Keratinocyte (primary cell): ENCODE measurements at regions not wholly inside any gene's neighbourhood (a gene's known extent, or its start where the extent isn't known, plus 50 kb on each side); places are given as distances from the start of the nearest gene placed in this dataset.

Source experiments
- DNase-seq: peaks from one replicate; pipeline ENCODE4 v3.0.0-alpha.2; 2011; ENCODE audit warnings: low read depth, missing footprints, low spot score
- FAIRE-seq: peaks from 2 replicates; lab custom pipeline; 2011; peaks lifted over from hg19 to GRCh38; lab: Jason Lieb, UNC
- H2AFZ ChIP-seq: 2 replicates; pipeline ENCODE4 v1.6.0; 2012; ENCODE audit warnings: low read length, control low read depth, inconsistent platforms; ENCODE audit not compliant: control insufficient read depth
- H3K27ac ChIP-seq: 2 replicates; pipeline ENCODE4 v1.5.1; 2011; ENCODE audit warnings: low read length; ENCODE audit not compliant: control insufficient read depth, insufficient read depth
- H3K27me3 ChIP-seq: 3 replicates; pipeline ENCODE4 v1.6.0; 2011; ENCODE audit warnings: low read length; ENCODE audit not compliant: control insufficient read depth, insufficient read depth; ENCODE audit errors: extremely low read depth
- H3K36me3 ChIP-seq, 2 experiments: 2 replicates in 1 of 2; 3 replicates in 1 of 2; pipeline ENCODE4 v1.5.1; 2011; ENCODE audit warnings: low read length in 2 of 2, mild to moderate bottlenecking in 1 of 2; ENCODE audit not compliant: control insufficient read depth in 2 of 2, insufficient read depth in 2 of 2; ENCODE audit errors: extremely low read depth in 1 of 2
- H3K4me1 ChIP-seq: 3 replicates; pipeline ENCODE4 v1.5.1; 2011; ENCODE audit warnings: low read length; ENCODE audit not compliant: control insufficient read depth, insufficient read depth; ENCODE audit errors: extremely low read depth
- H3K4me2 ChIP-seq: 3 replicates; pipeline ENCODE4 v1.6.0; 2011; ENCODE audit warnings: low read depth, low read length; ENCODE audit not compliant: control insufficient read depth, insufficient read depth; ENCODE audit errors: extremely low read depth
- H3K4me3 ChIP-seq, 3 experiments: fragments of 200-600 bp in 1 of 3; sonication (generic) in 1 of 3; 2 replicates in 2 of 3; 3 replicates in 1 of 3; pipeline ENCODE4 v1.5.1; 2011 to 2016; ENCODE audit warnings: low read length in 3 of 3, mild to moderate bottlenecking in 3 of 3, control low read depth in 2 of 3, inconsistent platforms in 1 of 3, low read depth in 1 of 3, mixed read lengths in 1 of 3, mixed run types in 1 of 3, moderate library complexity in 1 of 3; ENCODE audit not compliant: control insufficient read depth in 2 of 3, insufficient read depth in 2 of 3; ENCODE audit errors: extremely low read depth in 1 of 3
- H3K79me2 ChIP-seq: 2 replicates; pipeline ENCODE4 v1.6.0; 2012; ENCODE audit warnings: low read length; ENCODE audit not compliant: control insufficient read depth, insufficient read depth
- H3K9ac ChIP-seq: 3 replicates; pipeline ENCODE4 v1.6.0; 2011; ENCODE audit warnings: low read length; ENCODE audit not compliant: control insufficient read depth, insufficient read depth; ENCODE audit errors: extremely low read depth
- H3K9me1 ChIP-seq: 3 replicates; pipeline ENCODE4 v1.6.0; 2011; ENCODE audit warnings: low read length; ENCODE audit not compliant: control insufficient read depth, insufficient read depth; ENCODE audit errors: extremely low read depth
- H3K9me3 ChIP-seq: 2 replicates; pipeline ENCODE4 v1.5.1; 2012; ENCODE audit warnings: low read depth, low read length; ENCODE audit not compliant: control insufficient read depth
- H4K20me1 ChIP-seq: 3 replicates; pipeline ENCODE4 v1.6.0; 2011; ENCODE audit warnings: low read length; ENCODE audit not compliant: control insufficient read depth, insufficient read depth; ENCODE audit errors: extremely low read depth
- EZH2 ChIP-seq: IDR thresholded peaks from one replicate; pipeline ENCODE4 v1.6.1; 2012; ENCODE audit warnings: inconsistent platforms, mild to moderate bottlenecking, low read length, moderate library complexity
- dilution Hi-C: fragments of 300-500 bp; cut with MboI; formaldehyde crosslinking; loops from one replicate; pipeline ENCODE4 v1.7.0; 2020; ENCODE audit warnings: low sequenced_read_pairs; ENCODE audit not compliant: extremely low pct_ligation_motif_present
- TF ChIP-seq, protein P1 (sequence below), 3 experiments: IDR thresholded peaks in 1 of 3; conservative IDR thresholded peaks in 1 of 3; optimal IDR thresholded peaks in 1 of 3; 2 replicates in 2 of 3; 3 replicates in 1 of 3; pipeline versions ENCODE3 to v1.5.1; 2011; ENCODE audit warnings: low read length in 3 of 3, mild to moderate bottlenecking in 3 of 3, moderate library complexity in 2 of 3, control low read depth in 1 of 3, inconsistent platforms in 1 of 3; ENCODE audit not compliant: insufficient read depth in 2 of 3; ENCODE audit errors: extremely low read depth in 1 of 3

- Histone ChIP-seq H3K79me2 (no peaks in the 10 kb centered on the region), H3K4me3 (no peak overlapping the region), H2AFZ (no peak overlapping the region), H3K4me2 (peak overlapping the region; percentile 10), H3K4me1 (no peaks in the 10 kb centered on the region), H4K20me1 (no peaks in the 10 kb centered on the region), H3K9ac (no peak overlapping the region), H3K27me3 (no peaks in the 10 kb centered on the region), H3K27ac (peak overlapping the region; percentile 37), H3K36me3 (no peaks in the 10 kb centered on the region), H3K9me1 (no peaks in the 10 kb centered on the region), H3K9me3 (peaks cover 5% of the 10 kb centered on the region)
- dilution Hi-C loops: no loop called here
- DNase-seq (no peak), FAIRE-seq (no peak)
- TF ChIP-seq, protein P1, sequence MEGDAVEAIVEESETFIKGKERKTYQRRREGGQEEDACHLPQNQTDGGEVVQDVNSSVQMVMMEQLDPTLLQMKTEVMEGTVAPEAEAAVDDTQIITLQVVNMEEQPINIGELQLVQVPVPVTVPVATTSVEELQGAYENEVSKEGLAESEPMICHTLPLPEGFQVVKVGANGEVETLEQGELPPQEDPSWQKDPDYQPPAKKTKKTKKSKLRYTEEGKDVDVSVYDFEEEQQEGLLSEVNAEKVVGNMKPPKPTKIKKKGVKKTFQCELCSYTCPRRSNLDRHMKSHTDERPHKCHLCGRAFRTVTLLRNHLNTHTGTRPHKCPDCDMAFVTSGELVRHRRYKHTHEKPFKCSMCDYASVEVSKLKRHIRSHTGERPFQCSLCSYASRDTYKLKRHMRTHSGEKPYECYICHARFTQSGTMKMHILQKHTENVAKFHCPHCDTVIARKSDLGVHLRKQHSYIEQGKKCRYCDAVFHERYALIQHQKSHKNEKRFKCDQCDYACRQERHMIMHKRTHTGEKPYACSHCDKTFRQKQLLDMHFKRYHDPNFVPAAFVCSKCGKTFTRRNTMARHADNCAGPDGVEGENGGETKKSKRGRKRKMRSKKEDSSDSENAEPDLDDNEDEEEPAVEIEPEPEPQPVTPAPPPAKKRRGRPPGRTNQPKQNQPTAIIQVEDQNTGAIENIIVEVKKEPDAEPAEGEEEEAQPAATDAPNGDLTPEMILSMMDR (optimal IDR thresholded peaks at IDR 0.05 in 1 of 3, IDR thresholded peaks at IDR 0.05 in 1 of 3, conservative IDR thresholded peaks at IDR 0.05 in 1 of 3; ENCODE audit: extremely low read depth in 1 of 3, insufficient read depth in 2 of 3, low read length in 3 of 3): no peak
- TF ChIP-seq EZH2: no peak
Observed at GRCh38 chr15:46127361-46127874, 492.6 kb downstream of the SQOR start.

DNA sequence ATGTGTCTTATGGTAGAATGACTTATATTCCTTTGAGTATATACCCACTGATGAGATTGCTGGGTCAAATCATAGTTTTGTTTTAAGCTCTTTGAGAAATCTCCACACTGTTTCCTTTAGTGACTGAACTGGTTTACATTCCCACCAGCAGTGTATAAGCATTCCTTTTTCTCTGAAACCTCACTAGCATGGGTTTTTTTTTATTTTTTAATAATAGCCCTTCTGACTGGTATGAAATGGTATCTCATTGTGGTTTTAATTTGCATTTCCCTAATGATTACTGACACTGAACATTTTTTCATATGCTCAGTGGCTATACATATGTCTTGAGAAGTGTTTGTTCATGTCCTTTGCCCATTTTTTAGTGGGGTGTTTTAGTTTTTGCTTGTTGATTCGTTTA, 494.3 kb downstream of the SQOR start:
- no peaks in the 10 kb centered on the region for H3K36me3 ChIP-seq
- H3K9me3 ChIP-seq: peaks cover 5% of the 10 kb centered on the region
- no peak overlapping the region for H2AFZ ChIP-seq
- H3K4me2 ChIP-seq: no peak overlapping the region
- H3K79me2 ChIP-seq: no peaks in the 10 kb centered on the region
- H4K20me1 ChIP-seq: no peaks in the 10 kb centered on the region
- H3K27me3 ChIP-seq: no peaks in the 10 kb centered on the region
- dilution Hi-C loops: no loop called here
- no peak for TF ChIP-seq EZH2
- TF ChIP-seq, protein P1 (optimal IDR thresholded peaks at IDR 0.05 in 1 of 3, IDR thresholded peaks at IDR 0.05 in 1 of 3, conservative IDR thresholded peaks at IDR 0.05 in 1 of 3; ENCODE audit: extremely low read depth in 1 of 3, insufficient read depth in 2 of 3, low read length in 3 of 3): no peak
- no peak overlapping the region for H3K9ac ChIP-seq
- no peaks in the 10 kb centered on the region for H3K4me1 ChIP-seq
- FAIRE-seq (no peak), DNase-seq (no peak)
- no peaks in the 10 kb centered on the region for H3K9me1 ChIP-seq
- no peak overlapping the region for H3K4me3 ChIP-seq
- no peak overlapping the region for H3K27ac ChIP-seq
